Body of pancreas (tissue), 4 donors: ENCODE measurements at regions not wholly inside any gene's neighbourhood (a gene's known extent, or its start where the extent isn't known, plus 50 kb on each side); places are given as distances from the start of the nearest gene placed in this dataset.

Experiments
- ATAC-seq: fragments of 150-250 bp; one replicate; pipeline ENCODE4 v1.9.1; 2016
- DNase-seq, 4 donors: peaks; one replicate each; pipeline ENCODE4 v3.0.0-alpha.2; 2019
- H3K27ac ChIP-seq, 4 donors: fragments of 200-600 bp; sonication (generic); 1 replicate in 3 of 4; 2 replicates in 1 of 4; pipeline versions ENCODE4 v1.5.1 to v1.6.1; 2016 to 2019; ENCODE audit warnings: mild to moderate bottlenecking in 1 of 4, mixed read lengths in 1 of 4, moderate library complexity in 1 of 4
- H3K27me3 ChIP-seq, 2 donors: fragments of 200-600 bp; sonication (generic); one replicate each; pipeline ENCODE4 v1.6.0; 2016; ENCODE audit warnings: mild to moderate bottlenecking in 1 of 2
- H3K36me3 ChIP-seq, 2 donors: fragments of 200-600 bp; sonication (generic); replicated peaks in 1 of 2; 2 replicates each; pipeline ENCODE4 v1.5.1; 2016; ENCODE audit warnings: low read depth in 2 of 2; ENCODE audit not compliant: insufficient read depth in 1 of 2
- H3K4me1 ChIP-seq: fragments of 200-600 bp; sonication (generic); one replicate; pipeline ENCODE4 v1.6.0; 2016
- H3K4me3 ChIP-seq, 2 donors: fragments of 200-600 bp; sonication (generic); 1 replicate in 1 of 2; 2 replicates in 1 of 2; pipeline ENCODE4 v1.5.1; 2016 to 2019
- H3K9me3 ChIP-seq, 3 donors: fragments of 200-600 bp; sonication (generic); 1 replicate in 2 of 3; 2 replicates in 1 of 3; pipeline ENCODE4 v1.5.1; 2016
- CTCF ChIP-seq, 7 experiments: fragments of 450-650 bp in 4 of 7; fragments of 200-600 bp in 3 of 7; sonication (generic) in 3 of 7; IDR thresholded peaks; one replicate each; pipeline ENCODE4 v1.5.1; 2016 to 2019; ENCODE audit warnings: antibody characterized with exemption in 7 of 7
- POLR2A ChIP-seq, 3 donors: fragments of 450-650 bp; IDR thresholded peaks; one replicate each; pipeline ENCODE4 v1.6.1; 2016; ENCODE audit warnings: antibody characterized with exemption in 3 of 3, mild to moderate bottlenecking in 2 of 3
- WGBS, 2 donors: methylation state at CpG; one replicate each; pipeline ENCODE4 v1.1.5; 2017; 5-methylcytosine and 5-hydroxymethylcytosine counted together
- intact Hi-C: fragments of 100-400 bp; cut with DNase I; formaldehyde crosslinking; loops from one replicate; pipeline ENCODE4 v1.15.1; 2023

- 71 to 78% methylated on average over 4 of the region's 4 CpGs for WGBS, 2 donors
- H3K9me3 ChIP-seq = no peaks in the 10 kb centered on the region
- no peak for TF ChIP-seq POLR2A (IDR thresholded peaks at IDR 0.05)
- no peak for TF ChIP-seq CTCF (IDR thresholded peaks at IDR 0.05)
- no peak overlapping the region for H3K4me3 ChIP-seq
- ATAC-seq (no peak), DNase-seq (no peak)
- H3K4me1 ChIP-seq = no peaks in the 10 kb centered on the region
- no peaks in the 10 kb centered on the region for H3K36me3 ChIP-seq
- H3K27ac ChIP-seq = no peak overlapping the region
- intact Hi-C loops = no loop called here
- H3K27me3 ChIP-seq = no peaks in the 10 kb centered on the region
These were observed 68.6 kb upstream of the MAST4 start for GRCh38 chr5:66527478-66528035.

- H3K36me3 ChIP-seq = no peaks in the 10 kb centered on the region
- intact Hi-C loops = no loop called here
- 40 to 50% methylated on average over 1 of the region's 1 CpG for WGBS, 2 donors
- H3K4me3 ChIP-seq = no peak overlapping the region
- no peak overlapping the region for H3K27ac ChIP-seq
- ATAC-seq (no peak), DNase-seq (peak in 1 of 4 donors; percentile 4)
- no peaks in the 10 kb centered on the region for H3K4me1 ChIP-seq
- H3K9me3 ChIP-seq = no peaks in the 10 kb centered on the region
- TF ChIP-seq CTCF (IDR thresholded peaks at IDR 0.05) (no peak), POLR2A (IDR thresholded peaks at IDR 0.05) (no peak)
- H3K27me3 ChIP-seq = no peaks in the 10 kb centered on the region
These were observed 67.0 kb upstream of the MAST4 start for GRCh38 chr5:66529182-66529581.

GRCh38 chr5:66529704-66530103, 66.5 kb upstream of the MAST4 start:
- Histone ChIP-seq H3K27me3 (no peaks in the 10 kb centered on the region), H3K27ac (no peak overlapping the region), H3K36me3 (no peaks in the 10 kb centered on the region), H3K9me3 (no peaks in the 10 kb centered on the region), H3K4me3 (no peak overlapping the region), H3K4me1 (no peaks in the 10 kb centered on the region)
- TF ChIP-seq CTCF (IDR thresholded peaks at IDR 0.05) (no peak), POLR2A (IDR thresholded peaks at IDR 0.05) (no peak)
- DNase-seq (no peak), ATAC-seq (no peak)
- 95% methylated on average over 2 of the region's 2 CpGs for WGBS, 2 donors
- intact Hi-C loops = no loop called here

- no peaks in the 10 kb centered on the region for H3K36me3 ChIP-seq
- no peak overlapping the region for H3K4me3 ChIP-seq
- TF ChIP-seq CTCF (IDR thresholded peaks at IDR 0.05) (no peak), POLR2A (IDR thresholded peaks at IDR 0.05) (no peak)
- no peaks in the 10 kb centered on the region for H3K9me3 ChIP-seq
- H3K27me3 ChIP-seq = no peaks in the 10 kb centered on the region
- ATAC-seq = no peak
- H3K4me1 ChIP-seq = no peaks in the 10 kb centered on the region
- no peak for DNase-seq
- H3K27ac ChIP-seq = no peak overlapping the region
- intact Hi-C loops = no loop called here
These were observed 58.1 kb upstream of the MAST4 start for GRCh38 chr5:66538126-66538525.

GRCh38 chr5:66538531-66538930, 57.7 kb upstream of the MAST4 start:
- no peaks in the 10 kb centered on the region for H3K9me3 ChIP-seq
- no peaks in the 10 kb centered on the region for H3K27me3 ChIP-seq
- H3K27ac ChIP-seq = no peak overlapping the region
- DNase-seq (no peak), ATAC-seq (no peak)
- no peaks in the 10 kb centered on the region for H3K36me3 ChIP-seq
- H3K4me3 ChIP-seq = no peak overlapping the region
- TF ChIP-seq CTCF (IDR thresholded peaks at IDR 0.05) (no peak), POLR2A (IDR thresholded peaks at IDR 0.05) (no peak)
- H3K4me1 ChIP-seq = no peaks in the 10 kb centered on the region
- WGBS, 2 donors = 89 to 92% methylated on average over 3 of the region's 3 CpGs
- intact Hi-C loops = no loop called here
